Activated CD4-positive, alpha-beta T cell treated with anti-CD3 and anti-CD28 coated beads, Interleukin-2, amount 50 U/mL, for 1 hour (primary cell): ENCODE measurements at regions not wholly inside any gene's neighbourhood (a gene's known extent, or its start where the extent isn't known, plus 50 kb on each side); places are given as distances from the start of the nearest gene placed in this dataset.

Experiments
- DNase-seq: peaks from one replicate; pipeline ENCODE4 v3.0.0-alpha.2; 2020

GRCh38 chr1:112231331-112231730 lies 164.7 kb upstream of the CTTNBP2NL start:
- no peak for DNase-seq

GRCh38 chr1:112232848-112233247 lies 163.2 kb upstream of the CTTNBP2NL start:
- DNase-seq, result no peak

- no peak for DNase-seq
Observed at GRCh38 chr1:112234710-112235109, 161.3 kb upstream of the CTTNBP2NL start.

GRCh38 chr1:112237983-112238545 lies 157.9 kb upstream of the CTTNBP2NL start:
- no peak for DNase-seq

GRCh38 chr1:112239683-112240330 lies 156.2 kb upstream of the CTTNBP2NL start:
- no peak for DNase-seq

- no peak for DNase-seq
Observed at GRCh38 chr1:112242470-112242869, 153.5 kb upstream of the CTTNBP2NL start.

- DNase-seq, result no peak
Observed at GRCh38 chr1:112244131-112244530, 151.9 kb upstream of the CTTNBP2NL start.

- DNase-seq, result no peak
Observed at GRCh38 chr1:112245114-112245513, 150.9 kb upstream of the CTTNBP2NL start.

GRCh38 chr1:112247036-112247597 lies 148.9 kb upstream of the CTTNBP2NL start:
- no peak for DNase-seq

- no peak for DNase-seq
Observed at GRCh38 chr1:112247961-112248360, 148.1 kb upstream of the CTTNBP2NL start.

GRCh38 chr1:112250892-112251291 lies 145.1 kb upstream of the CTTNBP2NL start:
- no peak for DNase-seq

- DNase-seq, result no peak
Observed at GRCh38 chr1:112251766-112252506, 144.1 kb upstream of the CTTNBP2NL start.

- no peak for DNase-seq
Observed at GRCh38 chr1:112253366-112253765, 142.6 kb upstream of the CTTNBP2NL start.

GRCh38 chr1:112255080-112255479 lies 140.9 kb upstream of the CTTNBP2NL start:
- no peak for DNase-seq

GRCh38 chr1:112256411-112256810 lies 139.6 kb upstream of the CTTNBP2NL start:
- no peak for DNase-seq

- no peak for DNase-seq
Observed at GRCh38 chr1:112257043-112257835, 138.8 kb upstream of the CTTNBP2NL start.

GRCh38 chr1:112260699-112261098 lies 135.3 kb upstream of the CTTNBP2NL start:
- DNase-seq, result no peak

GRCh38 chr1:112262316-112262715 lies 133.7 kb upstream of the CTTNBP2NL start:
- no peak for DNase-seq

GRCh38 chr1:112263042-112263441 lies 133.0 kb upstream of the CTTNBP2NL start:
- DNase-seq, result no peak

GRCh38 chr1:112263453-112263852 lies 132.6 kb upstream of the CTTNBP2NL start:
- DNase-seq, result no peak

GRCh38 chr1:112264010-112264409 lies 132.0 kb upstream of the CTTNBP2NL start:
- DNase-seq, result no peak

GRCh38 chr1:112264553-112264952 lies 131.5 kb upstream of the CTTNBP2NL start:
- DNase-seq, result no peak

GRCh38 chr1:112265931-112266330 lies 130.1 kb upstream of the CTTNBP2NL start:
- DNase-seq, result no peak
